ENCODE measurements at regions not wholly inside any gene's neighbourhood (a gene's known extent, or its start where the extent isn't known, plus 50 kb on each side); places are given as distances from the start of the nearest gene placed in this dataset.

DNA sequence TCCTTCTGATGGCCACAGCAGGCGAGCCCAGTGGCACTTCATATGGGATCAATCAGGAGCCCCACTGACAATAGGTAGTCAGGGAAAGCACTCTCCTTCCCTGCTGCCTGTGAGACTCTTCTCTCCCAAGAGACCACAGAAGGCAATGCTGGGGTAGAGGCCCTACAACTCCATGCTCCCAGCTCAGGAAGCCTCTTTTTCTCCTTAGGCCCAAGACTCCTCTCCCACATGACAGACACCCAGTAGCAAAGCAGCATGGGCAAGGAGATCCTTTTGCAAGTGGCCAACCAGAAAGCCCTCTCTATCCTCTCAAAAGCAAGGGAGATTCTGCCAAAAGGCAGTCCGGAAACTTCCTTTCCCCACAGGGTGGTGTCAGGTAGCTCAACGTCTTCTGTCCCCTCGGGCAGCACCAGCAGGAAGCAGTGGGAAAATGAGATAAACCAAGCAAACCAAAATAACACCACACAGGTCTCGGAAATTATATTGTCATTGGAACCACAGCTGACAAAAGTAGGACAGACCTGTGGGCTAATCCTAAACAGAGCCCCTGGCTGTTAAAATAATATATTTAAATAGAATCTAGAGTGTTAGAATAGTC lies 172.7 kb upstream of the GDF10 start:
- H3K4me3 Mint-ChIP-seq, result no peak overlapping the region
- H3K4me1 Mint-ChIP-seq (ENCODE audit: low read depth), result no peaks in the 10 kb centered on the region
- no peaks in the 10 kb centered on the region for H3K9me3 Mint-ChIP-seq
- intact Hi-C loops (cut with micrococcal nuclease), result no loop called here
- H3K36me3 Mint-ChIP-seq (ENCODE audit: low read depth), result no peaks in the 10 kb centered on the region
- no peak overlapping the region for H3K27ac Mint-ChIP-seq
- no peaks in the 10 kb centered on the region for H3K27me3 Mint-ChIP-seq

DNA sequence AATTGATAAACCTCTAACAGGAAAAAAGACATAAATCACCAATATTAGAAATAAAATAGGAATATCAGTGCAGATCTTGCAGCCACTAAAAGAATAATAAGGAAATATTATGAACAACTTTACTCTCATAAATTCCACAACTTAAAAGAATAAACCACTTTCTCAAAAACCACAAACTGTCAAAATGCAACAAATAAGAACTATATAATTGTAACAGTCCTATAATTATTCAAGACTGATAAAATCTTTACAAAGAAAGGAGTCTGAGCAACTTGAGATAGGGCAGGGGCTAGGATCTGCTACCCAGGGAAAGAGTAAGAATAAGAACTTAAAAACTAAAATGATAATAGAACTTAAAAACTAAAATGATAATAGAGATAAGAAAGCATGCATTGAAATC lies 169.5 kb upstream of the GDF10 start:
- Mint-ChIP-seq H3K27ac (no peak overlapping the region), H3K9me3 (no peaks in the 10 kb centered on the region), H3K27me3 (no peaks in the 10 kb centered on the region), H3K4me3 (no peak overlapping the region), H3K36me3 (ENCODE audit: low read depth) (no peaks in the 10 kb centered on the region), H3K4me1 (ENCODE audit: low read depth) (peaks cover 16% of the 10 kb centered on the region)
- intact Hi-C loops (cut with micrococcal nuclease), result no loop called here

DNA sequence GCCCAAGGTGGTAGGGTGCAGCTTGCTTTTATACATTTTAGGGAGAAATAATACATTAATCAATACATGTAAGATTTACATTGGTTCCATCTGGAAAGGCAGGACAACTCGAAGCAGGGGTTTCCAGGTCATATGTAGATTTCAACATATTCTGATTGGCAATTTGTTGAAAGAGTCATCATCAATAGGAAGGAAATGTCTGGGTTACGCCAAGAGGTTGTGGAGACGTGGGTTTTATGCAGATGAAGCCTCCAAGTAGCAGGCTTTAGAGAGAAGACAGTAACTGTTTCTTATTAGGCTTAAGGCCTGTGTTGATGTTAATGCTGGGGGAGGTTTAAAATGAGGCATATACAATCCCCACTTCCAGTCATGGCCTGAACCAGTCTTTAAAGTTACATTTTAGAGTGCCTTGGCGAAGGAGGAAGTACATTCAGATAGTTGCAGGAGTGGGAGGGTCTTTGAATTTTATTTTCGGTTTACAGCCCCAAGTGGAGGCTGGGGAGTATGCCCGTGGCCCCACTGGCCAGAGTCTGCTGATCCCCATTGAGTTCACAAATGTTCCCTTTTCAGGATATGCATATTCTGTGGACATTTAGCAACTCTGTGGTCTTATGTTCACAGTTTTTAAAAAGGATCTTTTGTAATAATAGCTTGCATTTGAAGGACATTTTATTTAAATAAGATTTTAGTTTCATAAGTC lies 166.0 kb upstream of the GDF10 start:
- peaks cover 16% of the 10 kb centered on the region for H3K4me1 Mint-ChIP-seq (ENCODE audit: low read depth)
- H3K36me3 Mint-ChIP-seq (ENCODE audit: low read depth), result no peaks in the 10 kb centered on the region
- H3K4me3 Mint-ChIP-seq, result no peak overlapping the region
- H3K27ac Mint-ChIP-seq, result peak overlapping the region; percentile 33
- H3K27me3 Mint-ChIP-seq, result no peaks in the 10 kb centered on the region
- no peaks in the 10 kb centered on the region for H3K9me3 Mint-ChIP-seq
- intact Hi-C loops (cut with micrococcal nuclease), result no loop called here

DNA sequence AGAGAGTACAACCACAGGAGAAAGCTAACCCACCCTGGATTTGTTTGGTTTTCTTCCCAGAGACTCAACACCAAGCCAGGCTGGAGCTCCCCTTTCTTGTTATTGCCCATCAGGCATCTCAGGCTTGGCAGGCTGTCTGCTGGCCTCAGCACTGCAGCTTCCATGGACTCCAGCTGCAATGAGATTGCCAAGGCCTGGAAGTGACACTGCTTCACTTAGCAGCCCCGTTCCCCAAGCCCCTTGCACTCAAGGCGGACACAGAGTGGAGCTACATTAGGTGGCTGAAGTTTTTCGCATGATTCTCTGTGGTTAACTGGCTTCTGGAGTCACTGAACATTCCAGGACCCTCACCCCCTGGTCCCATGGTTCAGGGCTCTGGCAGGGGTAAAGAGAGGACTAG lies 163.1 kb upstream of the GDF10 start:
- Mint-ChIP-seq H3K4me3 (no peak overlapping the region), H3K27me3 (no peaks in the 10 kb centered on the region), H3K36me3 (ENCODE audit: low read depth) (no peaks in the 10 kb centered on the region), H3K4me1 (ENCODE audit: low read depth) (peaks cover 16% of the 10 kb centered on the region), H3K27ac (no peak overlapping the region), H3K9me3 (no peaks in the 10 kb centered on the region)
- intact Hi-C loops (cut with micrococcal nuclease), result no loop called here

DNA sequence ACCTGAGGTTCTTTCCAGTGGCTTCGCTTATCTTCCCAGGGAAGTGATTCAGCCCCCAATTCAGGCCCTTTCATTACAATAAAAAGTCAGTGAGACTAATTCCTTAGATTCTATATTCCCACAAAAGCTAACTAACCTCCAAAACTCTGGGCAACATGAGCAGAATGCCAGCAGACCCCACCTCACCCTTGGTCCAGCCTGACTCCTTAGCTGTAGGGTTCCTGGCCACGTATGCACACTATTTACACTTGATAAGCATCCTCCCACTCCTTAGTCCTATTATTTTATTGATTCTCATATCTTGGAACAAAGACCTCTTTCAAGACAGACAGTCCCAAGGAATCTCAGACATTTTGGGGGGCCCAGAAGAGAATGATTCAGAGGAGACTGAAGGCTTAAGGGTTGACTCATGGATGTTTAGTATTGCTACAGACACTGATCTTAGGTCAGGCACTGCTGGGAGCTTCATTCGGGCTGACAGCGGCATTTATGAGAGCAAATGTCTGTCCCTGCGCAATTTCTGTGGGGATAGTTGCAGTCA lies 162.6 kb upstream of the GDF10 start:
- Mint-ChIP-seq H3K36me3 (ENCODE audit: low read depth) (no peaks in the 10 kb centered on the region), H3K27me3 (no peaks in the 10 kb centered on the region), H3K27ac (no peak overlapping the region), H3K9me3 (no peaks in the 10 kb centered on the region), H3K4me1 (ENCODE audit: low read depth) (peaks cover 16% of the 10 kb centered on the region), H3K4me3 (no peak overlapping the region)
- intact Hi-C loops (cut with micrococcal nuclease), result no loop called here

DNA sequence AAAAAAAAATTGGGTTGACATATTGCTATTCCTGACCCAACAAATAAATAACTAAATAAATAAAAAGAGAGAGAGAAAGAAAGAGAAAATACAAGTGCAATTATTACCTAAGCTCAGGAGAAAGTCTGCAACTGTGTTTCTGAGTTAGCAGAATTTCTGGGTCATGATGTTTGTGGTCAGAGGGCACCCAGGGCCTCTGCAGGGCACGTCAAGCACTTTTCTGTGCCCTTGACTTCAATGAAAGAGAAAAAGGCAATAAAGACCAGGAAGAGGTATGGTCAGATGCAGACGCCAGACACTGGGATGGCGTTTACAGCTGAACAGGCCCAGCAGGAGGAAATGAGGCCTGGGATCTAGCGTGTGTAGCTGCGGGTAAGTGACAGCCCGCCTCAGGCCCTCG lies 160.9 kb upstream of the GDF10 start:
- H3K4me1 Mint-ChIP-seq (ENCODE audit: low read depth), result peaks cover 2% of the 10 kb centered on the region

DNA sequence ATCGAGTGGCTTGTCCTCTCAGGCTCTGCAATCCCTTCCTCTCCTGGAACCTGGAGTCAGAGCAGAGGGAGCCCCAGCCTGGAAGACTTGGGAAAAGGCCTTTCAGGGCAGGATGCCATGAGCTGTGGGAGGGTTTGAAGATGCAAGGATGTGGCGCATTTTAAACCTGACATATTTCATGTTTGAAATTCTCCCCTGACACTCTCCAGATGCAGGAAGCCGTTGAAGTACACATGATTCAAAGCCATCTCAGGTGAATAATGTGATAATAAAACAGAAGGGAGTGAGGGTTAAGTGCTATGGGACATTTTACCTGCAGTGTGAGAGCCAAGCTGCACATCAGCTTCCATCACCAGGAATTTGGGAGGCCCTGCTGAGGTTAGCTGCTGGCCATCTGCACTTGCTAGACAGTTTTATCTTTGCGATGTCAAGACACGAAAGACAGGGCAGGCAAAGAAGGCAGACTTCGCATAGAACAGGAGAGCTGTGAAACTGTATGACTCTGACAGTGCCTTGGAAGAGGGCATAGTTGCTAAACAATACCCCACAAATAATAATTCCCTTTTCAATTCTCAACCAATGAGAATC lies 159.1 kb upstream of the GDF10 start:
- intact Hi-C loops (cut with micrococcal nuclease), result no loop called here
- Mint-ChIP-seq H3K27ac (no peak overlapping the region), H3K36me3 (ENCODE audit: low read depth) (no peaks in the 10 kb centered on the region), H3K9me3 (no peaks in the 10 kb centered on the region), H3K4me1 (ENCODE audit: low read depth) (no peaks in the 10 kb centered on the region), H3K4me3 (no peak overlapping the region), H3K27me3 (no peaks in the 10 kb centered on the region)

More for the DNA sequence above, 160.9 kb upstream of the GDF10 start:
- no peaks in the 10 kb centered on the region for H3K9me3 Mint-ChIP-seq
- intact Hi-C loops (cut with micrococcal nuclease), result no loop called here
- H3K4me3 Mint-ChIP-seq, result no peak overlapping the region
- no peaks in the 10 kb centered on the region for H3K27me3 Mint-ChIP-seq
- H3K36me3 Mint-ChIP-seq (ENCODE audit: low read depth), result no peaks in the 10 kb centered on the region
- no peak overlapping the region for H3K27ac Mint-ChIP-seq

DNA sequence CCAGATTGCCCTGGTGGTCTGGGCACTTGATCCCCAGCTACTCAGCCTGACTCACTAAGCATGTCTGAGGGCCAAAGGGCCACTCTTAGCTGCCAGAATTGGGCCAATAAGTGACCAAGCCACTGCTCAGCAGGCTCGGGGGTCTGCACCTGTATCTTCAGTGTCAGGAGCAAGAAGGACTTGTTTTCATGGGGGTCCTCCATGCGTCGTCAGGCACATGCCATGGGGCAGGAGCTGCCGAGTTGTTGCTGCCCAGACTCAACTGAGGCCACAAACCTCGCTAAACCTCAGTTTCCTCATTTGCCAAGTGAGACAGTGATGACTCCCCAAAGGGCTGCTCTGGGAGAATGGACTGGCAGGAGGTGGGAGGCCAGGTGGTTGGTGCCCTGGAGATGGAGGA lies 158.6 kb upstream of the GDF10 start:
- H3K27me3 Mint-ChIP-seq, result no peaks in the 10 kb centered on the region
- H3K27ac Mint-ChIP-seq, result no peak overlapping the region
- H3K4me3 Mint-ChIP-seq, result no peak overlapping the region
- no peaks in the 10 kb centered on the region for H3K9me3 Mint-ChIP-seq
- intact Hi-C loops (cut with micrococcal nuclease), result no loop called here
- no peaks in the 10 kb centered on the region for H3K36me3 Mint-ChIP-seq (ENCODE audit: low read depth)
- no peaks in the 10 kb centered on the region for H3K4me1 Mint-ChIP-seq (ENCODE audit: low read depth)

DNA sequence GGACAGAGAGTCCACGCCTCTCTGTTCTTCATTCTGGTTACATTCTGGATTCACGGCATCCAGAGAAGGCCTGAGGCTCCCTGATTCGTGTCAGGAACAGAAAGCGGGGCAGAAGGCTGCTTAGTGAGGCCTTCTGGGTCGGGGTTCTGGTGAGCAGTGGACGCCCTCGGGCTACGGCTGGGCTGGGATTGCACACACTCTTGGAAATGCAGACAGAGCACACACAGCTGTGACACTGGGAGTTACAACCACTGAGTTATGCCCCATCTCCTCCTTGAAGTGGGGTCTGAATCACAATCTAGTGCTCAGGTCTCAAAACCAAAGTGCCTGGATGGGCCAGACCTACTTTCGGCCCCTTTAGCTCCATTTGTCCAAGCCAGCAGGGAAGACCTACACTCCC lies 156.9 kb upstream of the GDF10 start:
- H3K4me3 Mint-ChIP-seq, result no peak overlapping the region
- no peak overlapping the region for H3K27ac Mint-ChIP-seq
- H3K36me3 Mint-ChIP-seq (ENCODE audit: low read depth), result no peaks in the 10 kb centered on the region
- peaks cover 8% of the 10 kb centered on the region for H3K4me1 Mint-ChIP-seq (ENCODE audit: low read depth)
- H3K27me3 Mint-ChIP-seq, result no peaks in the 10 kb centered on the region
- H3K9me3 Mint-ChIP-seq, result peaks cover 14% of the 10 kb centered on the region
- intact Hi-C loops (cut with micrococcal nuclease), result no loop called here

DNA sequence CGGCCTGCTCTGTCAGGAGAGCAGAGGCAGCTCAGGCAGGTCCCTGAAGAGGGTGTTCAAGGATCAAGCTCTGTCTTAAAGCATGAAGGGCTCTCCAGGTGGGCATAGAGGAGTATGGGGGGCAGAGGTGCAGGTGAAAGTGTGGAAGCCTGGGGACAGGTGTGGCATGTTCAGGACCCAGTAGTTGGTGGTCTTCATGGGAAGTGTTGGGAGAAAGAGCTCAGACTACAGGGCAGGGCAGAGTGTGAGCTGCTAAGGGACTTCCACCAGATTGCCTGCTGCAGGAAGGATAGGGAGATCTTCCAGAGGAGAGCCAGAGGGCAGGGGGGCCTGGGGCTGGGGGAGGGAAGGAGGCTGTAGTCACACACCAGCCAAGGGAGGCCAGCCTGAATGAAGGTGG lies 156.5 kb upstream of the GDF10 start:
- no peaks in the 10 kb centered on the region for H3K36me3 Mint-ChIP-seq (ENCODE audit: low read depth)
- peaks cover 8% of the 10 kb centered on the region for H3K4me1 Mint-ChIP-seq (ENCODE audit: low read depth)
- H3K9me3 Mint-ChIP-seq, result peaks cover 14% of the 10 kb centered on the region
- H3K27me3 Mint-ChIP-seq, result no peaks in the 10 kb centered on the region
- no peak overlapping the region for H3K4me3 Mint-ChIP-seq
- H3K27ac Mint-ChIP-seq, result no peak overlapping the region
- intact Hi-C loops (cut with micrococcal nuclease), result no loop called here

DNA sequence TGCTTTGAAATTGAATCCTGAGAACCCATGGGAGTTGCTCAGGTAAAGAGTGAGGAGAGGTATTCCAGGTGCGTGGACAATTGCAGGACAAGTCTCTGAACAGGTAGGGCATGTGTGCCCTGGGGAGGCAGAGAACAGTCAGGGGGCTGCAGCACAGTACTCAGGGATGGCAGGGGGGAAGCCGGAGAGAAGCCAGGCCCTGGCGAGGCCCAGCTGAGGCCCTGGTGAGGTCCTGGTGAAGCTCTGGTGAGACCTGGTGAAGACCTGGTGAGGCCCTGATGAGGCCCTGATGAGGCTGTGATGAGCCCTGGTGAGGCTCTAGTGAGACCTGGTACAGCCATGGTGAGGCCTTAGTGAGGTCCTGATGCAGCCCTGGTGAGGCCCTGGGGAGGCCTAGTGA lies 155.5 kb upstream of the GDF10 start:
- H3K36me3 Mint-ChIP-seq (ENCODE audit: low read depth), result no peaks in the 10 kb centered on the region
- no peak overlapping the region for H3K4me3 Mint-ChIP-seq
- intact Hi-C loops (cut with micrococcal nuclease), result no loop called here
- H3K9me3 Mint-ChIP-seq, result peaks cover 14% of the 10 kb centered on the region
- no peaks in the 10 kb centered on the region for H3K27me3 Mint-ChIP-seq
- peaks cover 8% of the 10 kb centered on the region for H3K4me1 Mint-ChIP-seq (ENCODE audit: low read depth)
- H3K27ac Mint-ChIP-seq, result no peak overlapping the region

DNA sequence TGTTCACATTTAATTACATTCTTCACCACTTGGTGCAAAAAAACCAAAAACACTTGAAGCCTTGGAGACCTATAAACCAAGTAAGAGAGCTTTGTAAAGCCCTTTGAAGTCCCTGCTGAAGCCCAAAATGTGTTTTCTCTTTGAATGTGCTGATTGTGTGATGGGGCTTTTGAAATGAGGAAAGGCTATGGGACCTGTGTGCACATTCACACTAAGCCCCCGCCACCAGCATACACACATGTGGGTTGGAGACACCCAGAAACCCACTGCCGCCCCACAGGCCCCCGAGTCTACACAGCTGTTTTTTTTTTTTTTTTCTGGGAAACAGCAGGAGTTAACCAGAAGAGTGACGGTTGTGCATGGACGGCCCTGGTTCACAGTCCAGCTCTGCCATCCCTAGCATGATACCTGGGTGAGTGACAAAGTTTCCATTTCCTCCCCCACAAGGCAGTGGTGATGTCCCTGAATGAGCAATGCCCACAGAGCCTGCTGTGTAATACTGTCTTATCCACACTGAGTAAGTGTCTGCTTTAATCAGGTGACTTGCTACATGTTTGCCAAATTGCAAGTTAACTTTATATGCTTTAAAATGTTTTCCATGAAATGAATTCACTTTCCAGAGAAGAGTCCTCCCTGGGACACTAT lies 154.6 kb upstream of the GDF10 start:
- Mint-ChIP-seq H3K4me1 (ENCODE audit: low read depth) (peaks cover 8% of the 10 kb centered on the region), H3K36me3 (ENCODE audit: low read depth) (no peaks in the 10 kb centered on the region), H3K27ac (no peak overlapping the region), H3K4me3 (no peak overlapping the region), H3K27me3 (peaks cover 4% of the 10 kb centered on the region), H3K9me3 (peaks cover 14% of the 10 kb centered on the region)
- intact Hi-C loops (cut with micrococcal nuclease), result no loop called here

DNA sequence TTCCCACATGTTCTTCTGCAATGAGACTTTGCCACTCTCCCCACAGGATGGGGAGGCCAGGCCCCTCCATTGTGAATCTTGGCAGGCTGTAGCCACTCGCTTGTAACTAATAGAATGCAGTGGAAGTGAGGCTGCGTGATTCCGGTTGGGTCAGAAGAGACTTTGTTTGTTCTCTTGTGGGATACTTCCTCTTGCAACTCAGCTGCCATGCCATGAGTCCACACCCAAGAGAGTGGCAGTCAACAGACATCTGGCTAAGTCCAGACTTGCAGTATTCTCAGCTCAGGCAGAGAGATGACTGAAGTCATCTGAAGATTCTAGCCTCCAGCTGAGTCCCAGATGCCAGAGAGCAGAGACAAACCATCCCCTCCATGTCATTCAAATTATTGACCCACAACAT lies 153.4 kb upstream of the GDF10 start:
- intact Hi-C loops (cut with micrococcal nuclease), result no loop called here
- Mint-ChIP-seq H3K36me3 (ENCODE audit: low read depth) (no peaks in the 10 kb centered on the region), H3K27ac (peak overlapping the region; percentile 35), H3K9me3 (peaks cover 14% of the 10 kb centered on the region), H3K27me3 (peaks cover 4% of the 10 kb centered on the region), H3K4me3 (no peak overlapping the region), H3K4me1 (ENCODE audit: low read depth) (peaks cover 8% of the 10 kb centered on the region)

DNA sequence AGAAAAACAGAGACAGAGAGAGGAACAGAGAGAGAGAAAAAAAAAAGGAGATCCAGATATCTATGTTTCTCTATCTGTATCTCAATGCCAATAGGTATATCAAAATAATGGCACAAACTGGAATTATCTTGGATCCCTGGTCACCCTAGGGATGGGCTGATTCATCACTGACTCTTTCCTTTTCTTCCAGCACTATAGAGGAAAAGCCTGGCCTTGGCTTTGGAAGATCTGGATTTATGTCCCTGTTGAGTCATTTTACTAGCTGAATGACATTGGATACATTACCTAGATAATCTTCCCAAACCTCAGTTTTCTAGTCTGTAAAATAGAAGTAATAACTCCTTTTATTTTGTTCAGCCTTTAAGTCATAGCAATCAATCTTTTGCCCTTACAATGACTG lies 152.8 kb upstream of the GDF10 start:
- H3K27me3 Mint-ChIP-seq, result peaks cover 4% of the 10 kb centered on the region
- H3K9me3 Mint-ChIP-seq, result peaks cover 14% of the 10 kb centered on the region
- peak overlapping the region; percentile 35 for H3K27ac Mint-ChIP-seq
- H3K36me3 Mint-ChIP-seq (ENCODE audit: low read depth), result no peaks in the 10 kb centered on the region
- no peak overlapping the region for H3K4me3 Mint-ChIP-seq
- peaks cover 8% of the 10 kb centered on the region for H3K4me1 Mint-ChIP-seq (ENCODE audit: low read depth)
- intact Hi-C loops (cut with micrococcal nuclease), result no loop called here

Measured in dendritic cell treated with granulocyte-macrophage colony-stimulating factor and Interleukin-4, amounts not matched to agents 40 ng/mL and 50 ng/mL, for 4 days (primary cell).